IMR-90 (cell line): ENCODE measurements at regions not wholly inside any gene's neighbourhood (a gene's known extent, or its start where the extent isn't known, plus 50 kb on each side); places are given as distances from the start of the nearest gene placed in this dataset.
"Not testable (repeated sequence)": the region's sequence is repeated elsewhere in the genome, so short reads cannot be mapped to it uniquely, and the experiment has no call there.

Experiments
- ATAC-seq: fragments of 200-7000 bp; cut with Tn5 transposase; 2 replicates; pipeline ENCODE4 v1.9.1; 2020; ENCODE audit warnings: low read depth, mild to moderate bottlenecking, moderate library complexity
- BruUV-seq: library from RNA; stranded (reverse); fragments of 400-500 nt; replicated peaks from 2 replicates; lab custom pipeline; 2021; lab: Mats Ljungman, UMichigan
- CTCF ChIA-PET: fragments of 300-600 bp; formaldehyde crosslinking; extraction: SDS; loops from one replicate; lab custom pipeline; 2021; ENCODE audit warnings: antibody characterized with exemption; lab: Yijun Ruan, JAX
- POLR2A ChIA-PET: fragments of 300-600 bp; sonication (Branson Sonifier 250); formaldehyde crosslinking; loops from one replicate; lab custom pipeline; 2022; ENCODE audit warnings: antibody characterized with exemption; ENCODE audit not compliant: unreplicated experiment; lab: Charles Lee
- DNase-seq: peaks from one replicate; pipeline ENCODE4 v3.0.0; 2013
- H2AFZ ChIP-seq: replicated peaks from 2 replicates; pipeline ENCODE3; 2013; ENCODE audit warnings: low read length, mild to moderate bottlenecking; ENCODE audit not compliant: poor library complexity
- H2AK5ac ChIP-seq: 2 replicates; pipeline ENCODE4 v1.6.1; 2013; ENCODE audit warnings: low read depth, low read length, inconsistent platforms
- H2AK9ac ChIP-seq: replicated peaks from 2 replicates; pipeline ENCODE3; 2013; ENCODE audit warnings: mild to moderate bottlenecking, low read depth, low read length, moderate library complexity; ENCODE audit not compliant: poor library complexity
- H2BK120ac ChIP-seq: 2 replicates; pipeline ENCODE4 v1.6.1; 2013; ENCODE audit warnings: low read depth, low read length, inconsistent platforms
- H2BK15ac ChIP-seq: 3 replicates; pipeline ENCODE4 v1.6.1; 2013; ENCODE audit warnings: low read depth, low read length, inconsistent platforms
- H2BK20ac ChIP-seq: 2 replicates; pipeline ENCODE4 v1.6.1; 2013; ENCODE audit warnings: low read depth, mild to moderate bottlenecking, inconsistent platforms, low read length, moderate library complexity
- H2BK5ac ChIP-seq: 2 replicates; pipeline ENCODE4 v1.6.1; 2013; ENCODE audit warnings: mild to moderate bottlenecking, low read depth, low read length, inconsistent platforms; ENCODE audit not compliant: poor library complexity, severe bottlenecking
- H3K14ac ChIP-seq: replicated peaks from 2 replicates; pipeline ENCODE4 v1.6.1; 2013; ENCODE audit warnings: low read depth, low read length, inconsistent platforms
- H3K18ac ChIP-seq: 2 replicates; pipeline ENCODE4 v1.6.1; 2013; ENCODE audit warnings: low read depth, low read length, control low read depth
- H3K23ac ChIP-seq: 2 replicates; pipeline ENCODE4 v1.6.1; 2013; ENCODE audit warnings: low read depth, low read length, inconsistent platforms
- H3K27ac ChIP-seq: 2 replicates; pipeline ENCODE4 v1.5.1; 2013; ENCODE audit warnings: mild to moderate bottlenecking, control low read depth, low read length; ENCODE audit not compliant: insufficient read depth
- H3K27me3 ChIP-seq: 2 replicates; pipeline ENCODE4 v1.6.1; 2013; ENCODE audit warnings: low read length; ENCODE audit not compliant: control insufficient read depth, insufficient read depth
- H3K36me3 ChIP-seq: 2 replicates; pipeline ENCODE4 v1.6.1; 2013; ENCODE audit warnings: low read length, mixed read lengths; ENCODE audit not compliant: control insufficient read depth, insufficient read depth
- H3K4ac ChIP-seq: 2 replicates; pipeline ENCODE4 v1.6.1; 2013; ENCODE audit warnings: low read depth, low read length, inconsistent platforms
- H3K4me1 ChIP-seq: 2 replicates; pipeline ENCODE4 v1.6.1; 2013; ENCODE audit warnings: low read length, mixed read lengths; ENCODE audit not compliant: control insufficient read depth, insufficient read depth
- H3K4me2 ChIP-seq: 2 replicates; pipeline ENCODE4 v1.6.1; 2013; ENCODE audit warnings: low read depth, mild to moderate bottlenecking, control low read depth, low read length, moderate library complexity
- H3K4me3 ChIP-seq: 2 replicates; pipeline ENCODE4 v1.5.1; 2013; ENCODE audit warnings: low read depth, mild to moderate bottlenecking, control low read depth, low read length, moderate library complexity; ENCODE audit not compliant: insufficient read depth
- H3K56ac ChIP-seq: 2 replicates; pipeline ENCODE4 v1.6.1; 2013; ENCODE audit warnings: low read length, inconsistent platforms; ENCODE audit not compliant: insufficient read depth; ENCODE audit errors: extremely low read depth
- H3K79me1 ChIP-seq, 2 experiments: 2 replicates each; pipeline ENCODE4 v1.6.1; 2013; ENCODE audit warnings: low read length in 2 of 2, inconsistent platforms in 1 of 2, low read depth in 1 of 2
- H3K9ac ChIP-seq: 2 replicates; pipeline ENCODE4 v1.6.1; 2013; ENCODE audit warnings: low read depth, low read length, control low read depth
- H3K9me1 ChIP-seq: 2 replicates; pipeline ENCODE4 v1.6.1; 2013; ENCODE audit warnings: low read length, inconsistent platforms; ENCODE audit not compliant: insufficient read depth
- H3K9me3 ChIP-seq: 2 replicates; pipeline ENCODE4 v1.6.1; 2013; ENCODE audit warnings: low read length; ENCODE audit not compliant: control insufficient read depth, insufficient read depth
- H4K20me1 ChIP-seq: 2 replicates; pipeline ENCODE4 v1.6.1; 2013; ENCODE audit warnings: low read length, inconsistent platforms; ENCODE audit not compliant: insufficient read depth
- H4K5ac ChIP-seq: 2 replicates; pipeline ENCODE4 v1.6.1; 2013; ENCODE audit warnings: mild to moderate bottlenecking, low read depth, low read length, control low read depth
- H4K8ac ChIP-seq, 2 experiments: 2 replicates each; pipeline ENCODE4 v1.6.1; 2013; ENCODE audit warnings: low read depth in 2 of 2, low read length in 2 of 2, control low read depth in 1 of 2, inconsistent platforms in 1 of 2
- H4K91ac ChIP-seq: 2 replicates; pipeline ENCODE4 v1.6.1; 2013; ENCODE audit warnings: low read depth, low read length, inconsistent platforms; ENCODE audit not compliant: insufficient read depth
- WGBS, 2 experiments: methylation state at CpG; one replicate each; pipeline versions ENCODE4 v1.1.5 to v1.1.7; 2013; ENCODE audit warnings: missing lambda C conversion rate in 2 of 2; ENCODE audit not compliant: insufficient read length in 1 of 2; ENCODE audit errors: extremely low coverage in 2 of 2; 5-methylcytosine and 5-hydroxymethylcytosine counted together
- dilution Hi-C: fragments of 300-500 bp; cut with HindIII; formaldehyde crosslinking; loops from one replicate; pipeline ENCODE4 v1.14.3; 2018; ENCODE audit warnings: low sequenced_read_pairs; ENCODE audit not compliant: unreplicated experiment
- in situ Hi-C: fragments of 300-500 bp; cut with MboI; formaldehyde crosslinking; loops from 3 replicates; pipeline ENCODE4 v1.14.3; 2019; ENCODE audit warnings: low sequenced_read_pairs, inconsistent platforms, mixed read lengths
- intact Hi-C: fragments of 100-400 bp; cut with micrococcal nuclease; formaldehyde crosslinking; loops from 2 replicates; pipeline ENCODE4 v1.10.0; 2022

DNA sequence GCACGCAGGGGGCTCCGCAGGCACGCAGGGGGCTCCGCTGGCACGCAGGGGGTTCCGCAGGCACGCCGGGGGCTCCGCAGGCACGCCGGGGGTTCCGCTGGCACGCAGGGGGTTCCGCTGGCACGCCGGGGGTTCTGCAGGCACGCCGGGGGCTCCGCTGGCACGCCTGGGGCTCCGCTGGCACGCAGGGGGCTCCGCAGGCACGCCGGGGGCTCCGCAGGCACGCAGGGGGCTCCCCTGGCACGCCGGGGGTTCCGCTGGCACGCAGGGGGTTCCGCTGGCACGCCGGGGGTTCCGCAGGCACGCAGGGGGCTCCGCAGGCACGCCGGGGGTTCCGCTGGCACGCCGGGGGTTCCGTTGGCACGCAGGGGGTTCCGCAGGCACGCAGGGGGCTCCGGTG is 138.8 kb upstream of the ALKAL2 start:
- H3K9me3 ChIP-seq: peaks cover 49% of the 10 kb centered on the region
- H4K8ac ChIP-seq, H4K5ac ChIP-seq, H3K9ac ChIP-seq, H3K9me1 ChIP-seq, H3K27me3 ChIP-seq, in situ Hi-C loops, H3K36me3 ChIP-seq, H2AFZ ChIP-seq, POLR2A ChIA-PET, ATAC-seq, H3K4me3 ChIP-seq, DNase-seq, H3K4ac ChIP-seq, H3K14ac ChIP-seq, H3K23ac ChIP-seq, H3K18ac ChIP-seq, BruUV-seq, H2AK5ac ChIP-seq, H3K56ac ChIP-seq, H2BK120ac ChIP-seq, H2AK9ac ChIP-seq, H4K20me1 ChIP-seq, CTCF ChIA-PET, H4K91ac ChIP-seq, H2BK20ac ChIP-seq, H2BK5ac ChIP-seq, H3K4me2 ChIP-seq, H3K4me1 ChIP-seq, H2BK15ac ChIP-seq, H3K27ac ChIP-seq, intact Hi-C loops, H3K79me1 ChIP-seq, dilution Hi-C loops: not testable (repeated sequence)
- WGBS, 2 experiments: no CpG with 5 or more reads among the region's 47 CpGs
